GM20000 (cell line): ENCODE measurements at regions not wholly inside any gene's neighbourhood (a gene's known extent, or its start where the extent isn't known, plus 50 kb on each side); places are given as distances from the start of the nearest gene placed in this dataset.
"Not testable (repeated sequence)": the region's sequence is repeated elsewhere in the genome, so short reads cannot be mapped to it uniquely, and the experiment has no call there.

ENCODE experiments used
- DNase-seq: peaks from one replicate; pipeline ENCODE4 v3.0.0; 2012; ENCODE audit warnings: low spot score
- TF ChIP-seq, protein P1 (sequence below): IDR thresholded peaks from 2 replicates; pipeline ENCODE4 v1.5.1; 2012; ENCODE audit warnings: mild to moderate bottlenecking, control low read depth; ENCODE audit errors: extremely low read depth, missing control alignments

DNA sequence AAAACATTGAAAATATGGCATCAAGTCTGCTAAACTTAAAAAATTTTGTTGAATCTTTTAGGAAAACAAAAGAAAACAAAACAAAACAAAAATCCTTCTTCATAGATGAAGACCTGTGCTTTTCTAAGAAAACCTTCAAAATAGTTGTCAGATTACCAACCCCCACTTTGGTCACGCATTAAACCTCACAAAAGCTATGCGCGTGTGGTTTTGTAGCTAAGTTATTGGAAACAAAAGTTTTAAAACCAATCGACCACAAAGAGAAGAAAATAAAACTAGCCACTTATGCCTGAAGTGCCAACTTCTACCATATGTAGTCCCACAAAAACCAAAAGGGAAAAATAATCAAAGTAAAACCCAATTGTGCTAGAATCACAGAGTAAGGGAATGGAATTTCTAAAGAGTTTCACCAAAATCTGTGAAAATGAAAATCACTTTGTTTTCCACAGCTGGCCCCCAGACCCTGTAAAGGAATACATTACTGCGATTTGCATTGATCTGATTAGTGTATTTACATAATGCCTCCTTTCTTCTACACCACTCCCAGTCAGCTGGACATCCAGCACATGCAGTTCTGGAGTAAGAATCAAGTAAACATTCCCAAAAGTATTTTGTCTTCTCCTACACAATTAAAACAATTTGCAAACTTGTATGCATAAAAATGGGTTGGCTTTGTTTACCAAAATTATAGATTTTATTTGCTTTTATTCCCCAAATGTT, 330.1 kb upstream of the DKK2 start:
- TF ChIP-seq, protein P1, sequence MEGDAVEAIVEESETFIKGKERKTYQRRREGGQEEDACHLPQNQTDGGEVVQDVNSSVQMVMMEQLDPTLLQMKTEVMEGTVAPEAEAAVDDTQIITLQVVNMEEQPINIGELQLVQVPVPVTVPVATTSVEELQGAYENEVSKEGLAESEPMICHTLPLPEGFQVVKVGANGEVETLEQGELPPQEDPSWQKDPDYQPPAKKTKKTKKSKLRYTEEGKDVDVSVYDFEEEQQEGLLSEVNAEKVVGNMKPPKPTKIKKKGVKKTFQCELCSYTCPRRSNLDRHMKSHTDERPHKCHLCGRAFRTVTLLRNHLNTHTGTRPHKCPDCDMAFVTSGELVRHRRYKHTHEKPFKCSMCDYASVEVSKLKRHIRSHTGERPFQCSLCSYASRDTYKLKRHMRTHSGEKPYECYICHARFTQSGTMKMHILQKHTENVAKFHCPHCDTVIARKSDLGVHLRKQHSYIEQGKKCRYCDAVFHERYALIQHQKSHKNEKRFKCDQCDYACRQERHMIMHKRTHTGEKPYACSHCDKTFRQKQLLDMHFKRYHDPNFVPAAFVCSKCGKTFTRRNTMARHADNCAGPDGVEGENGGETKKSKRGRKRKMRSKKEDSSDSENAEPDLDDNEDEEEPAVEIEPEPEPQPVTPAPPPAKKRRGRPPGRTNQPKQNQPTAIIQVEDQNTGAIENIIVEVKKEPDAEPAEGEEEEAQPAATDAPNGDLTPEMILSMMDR: no peak
- no peak for DNase-seq

DNA sequence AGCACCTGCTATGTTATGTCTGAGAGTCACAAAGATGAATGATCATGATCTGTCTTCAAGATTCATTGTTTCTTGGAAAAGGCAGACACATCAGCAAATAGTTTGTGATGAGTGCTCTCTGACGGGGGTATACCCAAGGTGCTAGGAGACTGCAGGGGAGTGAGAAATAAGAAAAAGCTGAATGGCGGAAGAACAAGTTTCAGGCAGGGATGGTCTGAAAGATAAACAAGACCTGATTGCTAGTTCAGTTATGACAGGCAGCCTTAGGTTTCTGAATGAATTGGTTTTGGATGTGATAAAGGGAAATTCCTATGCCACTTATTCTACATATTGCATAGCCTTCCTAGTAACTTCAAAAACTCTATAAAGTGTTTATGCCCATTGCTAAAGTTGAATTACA, 327.0 kb upstream of the DKK2 start:
- DNase-seq: no peak

DNA sequence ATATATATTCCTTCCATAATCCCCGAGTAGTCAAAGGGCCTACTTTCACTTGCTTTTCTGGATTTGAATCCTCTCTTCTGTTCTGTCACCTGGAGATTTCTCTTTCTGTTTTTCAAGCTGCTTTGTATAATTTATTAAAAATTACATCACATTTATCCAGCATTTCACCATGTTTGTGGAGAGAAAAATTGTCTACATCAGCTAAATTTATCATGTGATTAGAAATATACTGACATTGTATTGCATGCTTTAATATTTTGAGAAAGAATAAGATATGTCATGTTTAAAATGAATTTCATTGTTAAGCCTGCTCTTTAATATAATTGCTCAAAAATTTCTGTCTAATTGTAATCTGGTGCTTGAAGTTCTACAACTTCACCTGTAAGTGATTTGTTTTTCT, 323.1 kb upstream of the DKK2 start:
- no peak for DNase-seq
- TF ChIP-seq, protein P1: no peak

More for the DNA sequence above, 327.0 kb upstream of the DKK2 start:
- TF ChIP-seq, protein P1: no peak

DNA sequence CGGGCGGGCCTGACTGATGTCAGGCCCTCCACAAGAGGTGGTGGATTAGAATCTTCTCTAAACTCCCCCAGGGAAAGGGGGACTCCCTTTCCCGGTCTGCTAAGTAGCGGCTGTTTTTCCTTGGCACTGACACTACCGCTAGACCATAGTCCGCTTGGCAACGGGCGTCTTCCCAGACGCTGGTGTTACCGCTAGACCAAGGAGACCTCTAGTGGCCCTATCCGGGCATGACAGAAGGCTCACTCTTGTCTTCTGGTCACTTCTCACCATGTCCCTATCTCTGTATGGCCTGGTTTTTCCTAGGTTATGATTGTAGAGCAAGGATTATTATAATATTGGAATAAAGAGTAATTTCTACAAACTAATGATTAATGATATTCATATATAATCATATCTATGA, 318.2 kb upstream of the DKK2 start:
- not testable (repeated sequence) for DNase-seq

DNA sequence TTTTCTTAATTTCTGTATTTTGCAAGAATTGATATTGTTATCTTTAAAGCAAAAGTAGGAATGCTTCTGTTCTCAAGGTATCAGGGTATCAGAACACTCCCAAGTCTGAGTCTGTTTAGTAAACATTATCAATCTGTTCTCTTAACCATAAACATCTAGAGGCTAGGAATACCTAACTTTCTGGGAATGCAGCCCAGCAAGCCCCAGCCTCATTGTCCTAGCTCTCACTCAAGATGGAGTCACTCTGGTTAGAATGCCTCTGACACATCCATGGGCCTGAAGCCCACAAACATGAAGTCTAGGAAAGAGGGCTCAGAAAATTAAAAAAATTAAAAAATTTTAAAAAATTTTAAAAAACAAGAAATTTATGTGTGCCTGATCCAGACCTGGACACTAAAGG, 315.1 kb upstream of the DKK2 start:
- TF ChIP-seq, protein P1: no peak
- DNase-seq: no peak

DNA sequence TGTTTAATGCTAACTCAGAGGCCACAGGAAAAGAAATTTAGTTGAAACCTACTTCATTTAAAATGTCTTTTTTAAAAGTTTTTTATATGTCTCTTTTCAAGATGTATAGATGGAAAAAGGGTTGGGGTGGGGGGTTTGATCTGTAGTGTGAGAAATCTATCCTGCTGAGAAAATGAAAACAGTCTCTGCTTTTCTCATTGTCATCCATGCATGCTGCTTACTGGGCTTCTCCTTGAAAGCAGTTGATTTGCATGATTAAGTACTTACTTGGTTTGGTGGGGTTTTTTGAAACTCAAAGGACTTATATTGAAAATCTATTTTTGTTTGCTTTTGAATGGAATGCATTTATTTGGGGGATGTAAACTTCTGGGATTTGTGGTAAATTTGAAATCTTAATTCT, 313.6 kb upstream of the DKK2 start:
- TF ChIP-seq, protein P1: no peak
- DNase-seq: no peak

DNA sequence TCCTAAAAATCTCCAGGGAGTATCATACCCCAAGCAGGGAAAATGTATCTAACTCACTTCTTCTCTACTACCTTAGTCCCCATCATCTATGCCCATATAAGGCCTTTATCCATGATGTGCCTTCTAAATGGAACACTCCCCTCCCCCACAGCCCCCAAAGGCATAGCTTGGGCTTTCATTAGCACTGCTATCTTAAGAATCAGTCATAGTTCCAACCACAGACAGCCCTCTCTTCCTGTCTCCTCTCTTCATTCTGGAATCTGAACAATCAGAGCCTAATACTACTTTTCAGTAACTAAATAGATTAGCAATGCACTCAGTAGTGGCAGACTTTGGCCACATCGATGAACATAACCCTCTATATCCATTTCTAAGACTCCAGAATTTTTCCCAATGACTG, 313.2 kb upstream of the DKK2 start:
- TF ChIP-seq, protein P1: no peak
- no peak for DNase-seq
